SH-SY5Y (cell line): ENCODE measurements at regions not wholly inside any gene's neighbourhood (a gene's known extent, or its start where the extent isn't known, plus 50 kb on each side); places are given as distances from the start of the nearest gene placed in this dataset.

Experiments used
- GATA2 ChIP-seq: IDR thresholded peaks from 2 replicates; pipeline ENCODE4 v1.6.1; 2011; ENCODE audit warnings: mild to moderate bottlenecking, low read depth, low read length
- GATA3 ChIP-seq: IDR thresholded peaks from 2 replicates; pipeline ENCODE4 v1.6.1; 2011; ENCODE audit warnings: low read depth, mild to moderate bottlenecking, low read length, moderate library complexity

- no peak for TF ChIP-seq GATA3
- TF ChIP-seq GATA2 = no peak
These were observed 793.6 kb downstream of the GALC start for GRCh38 chr14:87199381-87199780.
